ENCODE measurements at regions not wholly inside any gene's neighbourhood (a gene's known extent, or its start where the extent isn't known, plus 50 kb on each side); places are given as distances from the start of the nearest gene placed in this dataset.
"Not testable (repeated sequence)": the region's sequence is repeated elsewhere in the genome, so short reads cannot be mapped to it uniquely, and the experiment has no call there.

DNA sequence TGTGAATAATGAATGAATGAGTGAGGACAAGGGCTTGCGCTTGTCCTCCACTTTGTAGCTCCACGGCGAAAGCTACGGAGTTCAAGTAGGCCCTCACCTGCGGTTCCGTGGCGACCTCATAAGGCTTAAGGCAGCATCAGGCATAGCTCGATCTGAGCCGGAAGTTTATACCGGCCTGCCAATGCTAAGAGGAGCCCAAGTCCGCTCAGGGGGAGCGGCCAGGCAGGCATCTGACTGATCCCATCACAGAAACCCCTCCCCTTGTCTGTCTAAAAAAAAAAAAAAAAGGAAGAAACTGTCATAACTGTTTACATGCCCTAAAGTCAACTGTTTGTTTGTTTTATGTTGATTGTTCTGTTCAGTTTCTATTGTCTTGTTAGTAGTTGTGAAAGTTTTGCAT is 124.4 kb upstream of the KRTAP5-11 start:
- not testable (repeated sequence) for H3K4me3 ChIP-seq (replicated peaks; ENCODE audit: insufficient read depth, low read length); H3K27ac ChIP-seq (replicated peaks); DNase-seq (ENCODE audit: low read depth in 1 of 2, low spot score in 1 of 2); H3K27me3 ChIP-seq (ENCODE audit: insufficient read depth, poor library complexity, severe bottlenecking)

DNA sequence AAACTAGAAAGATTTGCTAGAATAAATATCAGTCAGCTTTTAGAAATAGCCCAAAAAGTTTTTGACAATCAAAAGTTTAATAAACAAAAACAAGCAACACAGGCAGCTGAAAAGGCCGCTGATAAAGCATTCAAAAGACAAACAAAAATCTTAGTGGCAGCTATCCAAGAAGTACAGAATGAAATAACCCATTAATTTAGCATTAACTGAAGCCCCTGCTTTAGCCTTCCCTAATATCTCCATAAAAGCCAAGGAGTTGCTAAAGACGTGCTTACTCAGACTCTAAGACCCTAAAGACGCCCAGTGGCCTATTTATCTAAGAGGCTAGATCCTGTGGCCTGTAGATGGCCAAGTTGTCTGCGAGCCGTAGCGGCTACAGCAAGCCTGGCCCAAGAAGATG is 123.5 kb upstream of the DEFB108B start:
- not testable (repeated sequence) for H3K27ac ChIP-seq (replicated peaks); H3K4me3 ChIP-seq (replicated peaks; ENCODE audit: insufficient read depth, low read length); H3K27me3 ChIP-seq (ENCODE audit: insufficient read depth, poor library complexity, severe bottlenecking); DNase-seq (ENCODE audit: low read depth in 1 of 2, low spot score in 1 of 2)

DNA sequence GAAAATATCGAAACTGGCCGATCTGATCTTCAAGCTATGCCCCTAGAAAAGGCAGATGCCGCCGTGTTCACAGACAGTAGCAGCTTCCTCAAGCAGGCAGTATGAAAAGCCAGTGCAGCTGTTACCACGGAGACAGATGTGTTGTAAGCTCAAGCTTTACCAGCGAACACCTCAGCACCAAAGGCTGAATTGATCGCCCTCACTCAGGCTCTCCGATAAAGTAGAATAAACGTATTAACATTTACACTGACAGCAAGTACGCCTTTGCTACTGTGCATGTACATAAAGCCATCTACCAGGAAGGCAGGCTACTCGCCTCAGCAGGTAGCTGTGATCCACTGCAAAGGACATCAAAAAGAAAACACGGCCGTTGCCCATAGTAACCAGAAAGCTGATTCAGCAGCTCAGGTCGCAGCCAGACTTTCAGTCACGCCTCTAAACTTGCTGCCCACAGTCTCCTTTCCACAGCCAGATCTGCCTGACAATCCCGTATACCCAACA is 122.8 kb upstream of the DEFB108B start:
- not testable (repeated sequence) for DNase-seq (ENCODE audit: low read depth in 1 of 2, low spot score in 1 of 2); H3K27me3 ChIP-seq (ENCODE audit: insufficient read depth, poor library complexity, severe bottlenecking); H3K4me3 ChIP-seq (replicated peaks; ENCODE audit: insufficient read depth, low read length); H3K27ac ChIP-seq (replicated peaks)

DNA sequence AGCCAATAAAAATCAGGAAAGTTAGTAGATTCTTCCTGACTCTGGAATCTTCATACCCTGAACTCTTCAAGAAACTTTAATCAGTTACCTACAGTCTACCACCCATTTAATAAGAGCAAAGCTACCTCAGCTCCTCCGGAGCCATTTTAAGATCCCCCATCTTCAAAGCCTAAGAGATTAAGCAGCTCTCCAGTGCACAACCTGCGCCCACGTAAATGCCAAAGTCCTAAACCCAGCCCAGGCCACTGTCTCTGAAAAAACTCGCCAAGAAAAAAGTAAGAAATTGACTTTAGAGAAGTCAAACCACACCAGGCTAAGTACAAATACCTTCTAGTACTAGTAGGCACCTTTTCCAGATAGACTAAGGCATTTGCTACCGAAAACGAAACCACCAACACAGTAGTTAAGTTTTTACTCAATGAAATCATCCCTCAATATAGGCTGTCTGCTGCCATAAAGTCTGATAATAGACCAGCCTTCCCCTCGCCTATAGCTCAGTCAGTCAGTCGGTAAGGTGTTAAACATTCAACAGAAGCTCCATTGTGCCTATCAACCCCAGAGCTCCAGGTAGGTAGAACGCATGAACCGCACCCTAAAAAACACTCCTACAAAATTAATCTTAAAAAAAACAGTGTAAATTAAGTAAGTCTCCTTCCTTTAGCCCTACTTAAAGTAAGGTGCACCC is 122.2 kb upstream of the DEFB108B start:
- not testable (repeated sequence) for H3K27ac ChIP-seq (replicated peaks); H3K27me3 ChIP-seq (ENCODE audit: insufficient read depth, poor library complexity, severe bottlenecking); DNase-seq (ENCODE audit: low read depth in 1 of 2, low spot score in 1 of 2); H3K4me3 ChIP-seq (replicated peaks; ENCODE audit: insufficient read depth, low read length)

DNA sequence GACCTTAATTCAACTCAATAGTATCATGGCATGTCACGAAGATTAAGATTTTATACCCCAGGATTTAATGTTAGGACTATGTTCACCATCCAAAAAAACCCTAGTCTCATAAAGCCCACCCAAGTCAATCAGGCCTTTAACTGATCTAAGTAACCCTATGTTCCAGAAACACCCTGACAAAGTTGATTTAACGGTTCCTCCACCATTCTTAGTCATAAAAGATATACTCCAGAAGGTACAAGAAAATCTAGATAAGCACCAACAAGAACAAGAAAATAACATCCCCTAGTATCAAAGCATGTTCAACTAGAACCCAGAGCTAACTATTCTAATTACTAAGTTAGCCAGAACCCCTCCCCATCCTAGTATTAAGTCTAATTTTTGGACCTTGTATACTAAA is 120.7 kb upstream of the DEFB108B start:
- DNase-seq (ENCODE audit: low read depth in 1 of 2, low spot score in 1 of 2); H3K4me3 ChIP-seq (replicated peaks; ENCODE audit: insufficient read depth, low read length); H3K27ac ChIP-seq (replicated peaks); H3K27me3 ChIP-seq (ENCODE audit: insufficient read depth, poor library complexity, severe bottlenecking): not testable (repeated sequence)

DNA sequence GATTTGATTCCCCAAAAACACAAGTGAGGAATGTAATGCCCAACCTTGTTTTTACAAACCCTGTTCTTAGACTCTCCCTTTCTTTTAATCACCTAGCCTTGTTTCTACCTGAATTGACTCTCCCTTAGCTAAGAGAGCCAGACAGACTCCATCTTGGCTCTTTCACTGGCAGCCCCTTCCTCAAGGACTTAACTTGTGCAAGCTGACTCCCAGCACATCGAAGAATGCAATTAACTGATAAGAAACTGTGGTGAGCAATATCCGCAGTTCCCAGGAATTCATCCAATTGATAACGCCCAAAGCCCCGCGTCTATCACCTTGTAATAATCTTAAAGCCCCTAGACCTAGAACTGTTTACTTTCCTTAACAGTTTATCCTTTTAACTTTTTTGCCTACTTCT is 120.2 kb upstream of the DEFB108B start:
- H3K27me3 ChIP-seq (ENCODE audit: insufficient read depth, poor library complexity, severe bottlenecking); H3K27ac ChIP-seq (replicated peaks); H3K4me3 ChIP-seq (replicated peaks; ENCODE audit: insufficient read depth, low read length); DNase-seq (ENCODE audit: low read depth in 1 of 2, low spot score in 1 of 2): not testable (repeated sequence)

DNA sequence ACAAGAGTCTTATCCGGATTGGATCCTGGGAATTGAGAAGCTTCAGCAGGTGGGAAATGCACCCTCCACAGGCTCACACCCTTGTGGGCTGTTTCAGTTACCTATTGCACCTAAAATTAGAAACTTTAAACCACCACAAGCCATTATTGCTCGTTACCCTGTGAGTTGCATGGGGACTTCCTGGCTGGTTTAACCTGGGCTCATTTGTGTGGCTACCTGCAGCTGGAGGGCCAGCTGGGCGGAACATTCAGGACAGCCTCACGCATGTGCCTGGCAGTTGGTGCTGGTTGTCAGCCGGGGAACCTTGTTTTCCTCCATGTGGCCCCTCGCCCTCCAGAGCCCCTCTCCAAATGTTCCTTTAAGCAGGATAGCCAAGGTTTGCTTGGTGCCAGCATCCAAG is 118.5 kb upstream of the DEFB108B start:
- not testable (repeated sequence) for H3K4me3 ChIP-seq (replicated peaks; ENCODE audit: insufficient read depth, low read length)

DNA sequence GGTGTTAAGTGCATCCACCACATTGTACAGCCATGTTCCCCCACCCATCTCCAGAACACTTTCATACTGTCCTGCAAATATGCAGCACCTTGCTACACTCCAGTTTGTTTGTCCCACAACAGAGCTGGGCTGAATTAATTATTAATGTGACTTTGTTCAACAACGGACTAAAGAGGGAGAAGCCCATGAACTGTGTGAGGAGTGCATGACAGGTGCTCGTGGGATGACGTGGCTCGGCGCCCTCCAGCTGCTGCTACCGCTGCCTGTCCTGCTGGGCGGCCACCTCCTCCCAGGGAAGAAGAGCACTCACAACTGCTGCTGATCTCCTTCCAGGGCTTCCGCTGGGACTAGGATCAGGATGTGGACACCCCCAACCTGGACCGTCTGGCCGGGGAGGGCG is 111.2 kb upstream of the DEFB108B start:
- H3K27me3 ChIP-seq (ENCODE audit: insufficient read depth, poor library complexity, severe bottlenecking); H3K4me3 ChIP-seq (replicated peaks; ENCODE audit: insufficient read depth, low read length); DNase-seq (ENCODE audit: low read depth in 1 of 2, low spot score in 1 of 2); H3K27ac ChIP-seq (replicated peaks): not testable (repeated sequence)

More for the DNA sequence above, 118.5 kb upstream of the DEFB108B start:
- DNase-seq (ENCODE audit: low read depth in 1 of 2, low spot score in 1 of 2); H3K27ac ChIP-seq (replicated peaks); H3K27me3 ChIP-seq (ENCODE audit: insufficient read depth, poor library complexity, severe bottlenecking): not testable (repeated sequence)

DNA sequence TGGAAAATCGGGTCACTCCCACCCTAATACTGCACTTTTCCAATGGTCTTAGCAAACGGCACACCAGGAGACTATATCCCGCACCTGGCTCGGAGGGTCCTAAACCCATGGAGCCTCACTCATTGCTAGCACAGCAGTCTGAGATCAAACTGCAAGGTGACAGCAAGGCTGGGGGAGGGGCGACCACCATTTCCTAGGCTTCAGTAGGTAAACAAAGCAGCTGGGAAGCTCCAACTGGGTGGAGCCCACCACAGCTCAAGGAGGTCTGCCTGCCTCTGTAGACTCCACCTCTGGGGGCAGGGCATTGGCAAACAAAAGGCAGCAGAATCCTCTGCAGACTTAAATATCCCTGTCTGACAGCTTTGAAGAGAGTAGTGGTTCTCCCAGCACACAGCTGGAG is 109.0 kb upstream of the DEFB108B start:
- H3K27ac ChIP-seq (replicated peaks); H3K4me3 ChIP-seq (replicated peaks; ENCODE audit: insufficient read depth, low read length); H3K27me3 ChIP-seq (ENCODE audit: insufficient read depth, poor library complexity, severe bottlenecking); DNase-seq (ENCODE audit: low read depth in 1 of 2, low spot score in 1 of 2): not testable (repeated sequence)

DNA sequence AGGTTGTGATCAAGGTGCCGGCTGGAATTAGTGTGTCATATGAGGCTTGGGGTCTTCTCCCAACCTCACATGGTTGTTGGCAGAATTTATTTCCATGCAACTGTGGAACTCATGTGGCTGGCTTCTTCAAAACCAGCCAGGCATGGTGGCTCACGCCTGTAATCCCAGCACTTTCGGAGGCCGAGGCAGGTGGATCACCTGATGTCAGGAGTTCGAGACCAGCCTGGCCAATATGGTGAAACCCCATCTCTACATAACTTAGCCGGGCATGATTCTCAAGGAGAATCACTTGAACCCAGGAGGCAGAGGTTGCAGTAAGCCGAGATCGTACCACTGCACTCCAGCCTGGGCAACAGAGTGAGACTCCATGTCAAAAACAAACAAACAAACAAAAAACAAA is 102.3 kb upstream of the DEFB108B start:
- H3K27me3 ChIP-seq (ENCODE audit: insufficient read depth, poor library complexity, severe bottlenecking); H3K4me3 ChIP-seq (replicated peaks; ENCODE audit: insufficient read depth, low read length); DNase-seq (ENCODE audit: low read depth in 1 of 2, low spot score in 1 of 2); H3K27ac ChIP-seq (replicated peaks): not testable (repeated sequence)

DNA sequence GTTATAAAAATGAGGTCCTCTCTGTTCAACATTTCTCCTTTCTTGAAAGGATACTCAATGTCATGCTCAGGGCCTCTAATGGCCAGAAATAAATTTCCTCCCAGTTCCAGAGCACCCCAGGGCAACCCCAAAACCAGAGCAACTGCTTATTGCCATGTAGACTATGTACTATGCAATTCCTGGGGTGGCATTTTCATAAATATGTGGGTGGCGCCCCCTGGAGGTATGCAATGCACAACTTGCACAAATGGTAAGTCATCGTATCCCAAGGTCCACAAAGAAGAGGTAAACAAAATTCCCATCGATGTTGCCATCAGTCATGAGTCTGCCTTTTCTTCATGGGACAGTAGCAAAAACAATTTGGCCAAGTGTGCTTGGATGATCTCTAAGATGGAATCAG is 98.6 kb upstream of the DEFB108B start:
- peak; percentile 1 to 18 for DNase-seq (ENCODE audit: low read depth in 1 of 2, low spot score in 1 of 2)
- H3K27ac ChIP-seq (replicated peaks); H3K27me3 ChIP-seq (ENCODE audit: insufficient read depth, poor library complexity, severe bottlenecking); H3K4me3 ChIP-seq (replicated peaks; ENCODE audit: insufficient read depth, low read length): not testable (repeated sequence)

DNA sequence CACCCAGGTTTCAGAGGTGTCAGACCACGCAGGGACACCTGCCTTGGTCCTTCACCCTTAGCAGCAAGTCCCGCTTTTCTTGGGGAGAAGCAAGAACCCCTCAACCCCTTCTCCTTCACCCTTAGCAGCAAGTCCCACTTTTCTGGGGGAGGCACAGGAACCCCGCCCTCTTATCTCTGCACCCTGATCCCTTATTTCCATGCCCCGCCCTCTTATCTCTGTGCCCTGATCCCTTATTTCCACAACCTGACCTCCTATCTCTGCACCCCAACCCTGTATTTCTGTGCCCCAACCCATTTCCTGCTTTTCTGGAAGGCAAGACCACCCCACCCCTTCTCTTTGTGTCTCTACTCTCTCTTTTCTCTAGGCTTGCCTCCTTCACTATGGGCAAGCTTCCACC is 94.7 kb upstream of the DEFB108B start:
- not testable (repeated sequence) for H3K27me3 ChIP-seq (ENCODE audit: insufficient read depth, poor library complexity, severe bottlenecking); DNase-seq (ENCODE audit: low read depth in 1 of 2, low spot score in 1 of 2); H3K4me3 ChIP-seq (replicated peaks; ENCODE audit: insufficient read depth, low read length); H3K27ac ChIP-seq (replicated peaks)

DNA sequence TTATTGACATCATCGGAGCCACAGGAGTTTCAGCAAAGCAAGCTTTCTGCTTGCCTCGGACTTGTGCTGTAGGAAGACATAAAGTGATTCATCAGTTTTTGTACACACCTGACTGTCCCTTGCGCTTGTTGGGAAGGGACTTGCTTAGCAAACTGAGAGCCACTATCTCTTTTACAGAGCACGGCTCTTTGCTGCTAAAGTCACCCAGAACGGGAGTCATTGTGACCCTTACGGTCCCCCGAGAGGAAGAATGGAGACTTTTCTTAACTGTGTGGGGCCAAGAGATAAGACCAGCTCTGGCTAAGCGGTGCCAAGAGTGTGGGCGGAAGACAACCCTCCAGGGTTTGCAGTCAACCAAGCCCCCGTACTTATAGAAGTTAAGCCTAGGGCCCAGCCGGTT is 89.6 kb upstream of the DEFB108B start:
- H3K27me3 ChIP-seq (ENCODE audit: insufficient read depth, poor library complexity, severe bottlenecking); H3K27ac ChIP-seq (replicated peaks); DNase-seq (ENCODE audit: low read depth in 1 of 2, low spot score in 1 of 2); H3K4me3 ChIP-seq (replicated peaks; ENCODE audit: insufficient read depth, low read length): not testable (repeated sequence)

DNA sequence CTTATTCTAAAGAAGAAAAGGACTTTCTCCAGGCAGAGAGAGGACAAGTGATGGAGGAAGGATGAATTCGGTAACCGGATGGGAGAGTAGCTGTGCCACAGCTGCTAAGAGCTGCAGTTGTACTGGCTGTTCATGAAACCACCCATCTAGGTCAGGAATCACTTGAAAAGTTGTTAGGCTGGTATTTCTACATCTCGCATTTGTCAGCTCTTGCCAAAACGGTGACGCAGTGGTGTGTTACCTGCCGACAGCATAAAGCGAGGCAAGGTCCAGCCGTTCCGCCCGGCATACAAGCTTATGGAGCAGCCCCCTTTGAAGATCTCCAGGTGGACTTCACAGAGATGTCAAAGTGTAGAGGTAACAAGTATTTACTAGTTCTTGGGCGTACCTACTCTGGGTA is 87.3 kb upstream of the DEFB108B start:
- H3K4me3 ChIP-seq (replicated peaks; ENCODE audit: insufficient read depth, low read length); DNase-seq (ENCODE audit: low read depth in 1 of 2, low spot score in 1 of 2); H3K27me3 ChIP-seq (ENCODE audit: insufficient read depth, poor library complexity, severe bottlenecking); H3K27ac ChIP-seq (replicated peaks): not testable (repeated sequence)

DNA sequence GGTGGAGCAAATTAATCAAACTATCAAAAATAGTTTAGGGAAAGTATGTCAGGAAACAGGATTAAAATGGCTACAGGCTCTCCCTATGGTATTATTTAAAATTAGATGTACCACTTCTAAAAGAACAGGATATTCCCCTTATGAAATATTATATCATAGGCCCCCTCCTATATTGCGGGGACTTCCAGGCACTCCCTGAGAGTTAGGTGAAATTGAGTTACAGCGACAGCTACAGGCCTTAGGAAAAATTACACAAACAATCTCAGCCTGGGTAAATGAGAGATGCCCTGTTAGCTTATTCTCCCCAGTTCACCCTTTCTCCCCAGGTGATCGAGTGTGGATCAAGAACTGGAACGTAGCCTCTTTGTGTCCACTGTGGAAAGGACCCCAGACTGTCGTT is 86.7 kb upstream of the DEFB108B start:
- not testable (repeated sequence) for H3K27me3 ChIP-seq (ENCODE audit: insufficient read depth, poor library complexity, severe bottlenecking); DNase-seq (ENCODE audit: low read depth in 1 of 2, low spot score in 1 of 2); H3K27ac ChIP-seq (replicated peaks); H3K4me3 ChIP-seq (replicated peaks; ENCODE audit: insufficient read depth, low read length)
